A549 (cell line): ENCODE measurements at regions not wholly inside any gene's neighbourhood (a gene's known extent, or its start where the extent isn't known, plus 50 kb on each side); places are given as distances from the start of the nearest gene placed in this dataset.

Experiments used
- ATAC-seq, 2 experiments: fragments of 200-7000 bp in 1 of 2; fragments of >200 bp in 1 of 2; cut with Nextera tagmentation in 1 of 2; cut with Tn5 transposase in 1 of 2; 3 replicates each; pipeline versions ENCODE4 v1.8.0 to v1.9.1; 2018 to 2020; ENCODE audit warnings: mild to moderate bottlenecking in 1 of 2, moderate library complexity in 1 of 2
- CTCF ChIA-PET: fragments of 300-600 bp; sonication (Branson Sonifier 250); formaldehyde crosslinking; extraction: SDS; loops from one replicate; lab custom pipeline; 2021; ENCODE audit warnings: antibody characterized with exemption, inconsistent platforms; lab: Yijun Ruan, JAX
- POLR2A ChIA-PET: fragments of 350-600 bp; formaldehyde crosslinking; extraction: SDS; loops from one replicate; lab custom pipeline; 2021; ENCODE audit warnings: antibody characterized with exemption, inconsistent platforms; lab: Yijun Ruan, JAX
- DNase-seq, 2 experiments: peaks; one replicate each; pipeline versions ENCODE4 v3.0.0 to v3.0.0-alpha.2; 2011 to 2016; ENCODE audit warnings: low read depth in 1 of 2, low spot score in 1 of 2
- FAIRE-seq: peaks from 2 replicates; lab custom pipeline; 2011; peaks lifted over from hg19 to GRCh38; lab: Jason Lieb, UNC
- H3K27ac ChIP-seq, 2 experiments: fragments of >200 bp; sonication (Bioruptor Twin); formaldehyde crosslinking; 3 replicates each; pipeline ENCODE4 v1.5.1; 2016 to 2017
- H3K4me1 ChIP-seq: fragments of >200 bp; sonication (Bioruptor Twin); formaldehyde crosslinking; 3 replicates; pipeline ENCODE4 v1.6.1; 2016
- H3K4me2 ChIP-seq: fragments of >200 bp; sonication (Bioruptor Twin); formaldehyde crosslinking; 3 replicates; pipeline ENCODE4 v1.6.1; 2016
- H3K4me3 ChIP-seq: fragments of >200 bp; sonication (Bioruptor Twin); formaldehyde crosslinking; 3 replicates; pipeline ENCODE4 v1.5.1; 2016
- H3K9me3 ChIP-seq: fragments of >200 bp; sonication (Bioruptor Twin); formaldehyde crosslinking; 3 replicates; pipeline ENCODE4 v1.6.1; 2016
- CBX8 ChIP-seq: fragments of 200-600 bp; sonication (generic); IDR thresholded peaks from 2 replicates; pipeline ENCODE4 v1.6.1; 2016
- CHD2 ChIP-seq: fragments of 150-350 bp; IDR thresholded peaks from 2 replicates; pipeline ENCODE4 v1.6.1; 2014; ENCODE audit warnings: low read length; ENCODE audit not compliant: partially characterized antibody
- HEYL ChIP-seq: fragments of 250-450 bp; sonication (Bioruptor Pico); IDR thresholded peaks from 2 replicates; pipeline ENCODE4 v1.8.0; 2021; ENCODE audit warnings: mild to moderate bottlenecking, moderate library complexity
- HOXB5 ChIP-seq: fragments of 250-450 bp; sonication (Bioruptor Pico); IDR thresholded peaks from 2 replicates; pipeline ENCODE4 v1.5.0; 2020; ENCODE audit warnings: mild to moderate bottlenecking, moderate library complexity
- JUNB ChIP-seq: fragments of >200 bp; sonication (Bioruptor Twin); formaldehyde crosslinking; IDR thresholded peaks from 2 replicates; pipeline ENCODE4 v1.6.1; 2016
- KDM5A ChIP-seq: fragments of 200-600 bp; sonication (generic); IDR thresholded peaks from 2 replicates; pipeline ENCODE4 v1.6.1; 2016; ENCODE audit warnings: antibody characterized with exemption, mild to moderate bottlenecking
- MYC ChIP-seq: IDR thresholded peaks from 2 replicates; pipeline ENCODE4 v1.6.1; 2012; ENCODE audit warnings: mild to moderate bottlenecking, inconsistent platforms, low read length, improper control_type of control experiment, borderline replicate concordance
- RAD21 ChIP-seq, 2 experiments: fragments of >200 bp in 1 of 2; sonication (Bioruptor Twin) in 1 of 2; formaldehyde crosslinking in 1 of 2; IDR thresholded peaks in 1 of 2; conservative IDR thresholded peaks in 1 of 2; 2 replicates in 1 of 2; 3 replicates in 1 of 2; pipeline ENCODE4 v1.6.1; 2012 to 2018; ENCODE audit warnings: inconsistent platforms in 1 of 2
- RARB ChIP-seq: fragments of 250-450 bp; sonication (Bioruptor Pico); IDR thresholded peaks from 2 replicates; pipeline ENCODE4 v1.8.0; 2021; ENCODE audit warnings: mild to moderate bottlenecking, moderate library complexity
- SMC3 ChIP-seq: fragments of >200 bp; sonication (Bioruptor Twin); formaldehyde crosslinking; IDR thresholded peaks from 3 replicates; pipeline ENCODE4 v1.6.1; 2018; ENCODE audit warnings: inconsistent platforms
- ZSCAN20 ChIP-seq: fragments of 250-450 bp; sonication (Bioruptor Pico); IDR thresholded peaks from 2 replicates; pipeline ENCODE4 v1.8.0; 2022; ENCODE audit warnings: mild to moderate bottlenecking, moderate library complexity
- WGBS: methylation state at CpG from one replicate; pipeline ENCODE4 v1.1.6; 2017; ENCODE audit errors: missing lambda C conversion rate; 5-methylcytosine and 5-hydroxymethylcytosine counted together
- TF ChIP-seq, protein P1 (sequence below): IDR thresholded peaks from 2 replicates; pipeline ENCODE4 v1.6.1; 2012; ENCODE audit warnings: low read depth, borderline replicate concordance
- TF ChIP-seq, protein P2 (sequence below): fragments of >200 bp; sonication (Bioruptor Twin); formaldehyde crosslinking; IDR thresholded peaks from 3 replicates; pipeline ENCODE4 v1.5.1; 2016
- TF ChIP-seq, protein P3 (sequence below): IDR thresholded peaks from 2 replicates; pipeline ENCODE4 v1.6.1; 2012

DNA sequence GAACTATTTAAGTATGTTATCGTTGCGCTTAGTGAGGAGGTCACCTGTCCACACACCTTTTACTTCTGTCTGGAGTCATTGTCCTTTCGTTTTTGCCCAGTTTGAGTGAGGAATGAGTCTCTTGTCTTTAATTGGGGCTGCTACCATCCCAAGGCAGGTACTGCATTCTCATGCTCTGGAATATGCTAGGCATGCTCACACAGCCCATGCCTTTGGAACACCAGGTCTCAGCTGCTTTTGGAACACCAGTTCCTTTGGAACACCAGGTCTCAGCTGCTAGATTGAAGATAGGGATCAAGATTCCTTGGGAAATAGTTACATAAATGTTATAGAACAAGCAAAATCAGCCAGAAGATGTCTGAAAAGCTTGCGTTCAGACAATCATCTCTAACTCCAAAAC lies 73.1 kb downstream of the AREG start:
- ATAC-seq, result no peak
- 90% methylated on average over 4 of the region's 4 CpGs for WGBS
- Histone ChIP-seq H3K4me2 (no peak overlapping the region), H3K4me3 (no peak overlapping the region), H3K27ac (no peak overlapping the region), H3K9me3 (no peaks in the 10 kb centered on the region), H3K4me1 (no peaks in the 10 kb centered on the region)
- FAIRE-seq, result no peak
- POLR2A ChIA-PET, result no interaction called here
- no peak for TF ChIP-seq JUNB
- no peak for TF ChIP-seq RAD21 (conservative IDR thresholded peaks at IDR 0.05 in 1 of 2, IDR thresholded peaks at IDR 0.05 in 1 of 2)
- TF ChIP-seq, protein P1, sequence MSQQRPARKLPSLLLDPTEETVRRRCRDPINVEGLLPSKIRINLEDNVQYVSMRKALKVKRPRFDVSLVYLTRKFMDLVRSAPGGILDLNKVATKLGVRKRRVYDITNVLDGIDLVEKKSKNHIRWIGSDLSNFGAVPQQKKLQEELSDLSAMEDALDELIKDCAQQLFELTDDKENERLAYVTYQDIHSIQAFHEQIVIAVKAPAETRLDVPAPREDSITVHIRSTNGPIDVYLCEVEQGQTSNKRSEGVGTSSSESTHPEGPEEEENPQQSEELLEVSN, result no peak
- TF ChIP-seq, protein P2, sequence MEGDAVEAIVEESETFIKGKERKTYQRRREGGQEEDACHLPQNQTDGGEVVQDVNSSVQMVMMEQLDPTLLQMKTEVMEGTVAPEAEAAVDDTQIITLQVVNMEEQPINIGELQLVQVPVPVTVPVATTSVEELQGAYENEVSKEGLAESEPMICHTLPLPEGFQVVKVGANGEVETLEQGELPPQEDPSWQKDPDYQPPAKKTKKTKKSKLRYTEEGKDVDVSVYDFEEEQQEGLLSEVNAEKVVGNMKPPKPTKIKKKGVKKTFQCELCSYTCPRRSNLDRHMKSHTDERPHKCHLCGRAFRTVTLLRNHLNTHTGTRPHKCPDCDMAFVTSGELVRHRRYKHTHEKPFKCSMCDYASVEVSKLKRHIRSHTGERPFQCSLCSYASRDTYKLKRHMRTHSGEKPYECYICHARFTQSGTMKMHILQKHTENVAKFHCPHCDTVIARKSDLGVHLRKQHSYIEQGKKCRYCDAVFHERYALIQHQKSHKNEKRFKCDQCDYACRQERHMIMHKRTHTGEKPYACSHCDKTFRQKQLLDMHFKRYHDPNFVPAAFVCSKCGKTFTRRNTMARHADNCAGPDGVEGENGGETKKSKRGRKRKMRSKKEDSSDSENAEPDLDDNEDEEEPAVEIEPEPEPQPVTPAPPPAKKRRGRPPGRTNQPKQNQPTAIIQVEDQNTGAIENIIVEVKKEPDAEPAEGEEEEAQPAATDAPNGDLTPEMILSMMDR, result no peak
- no peak for TF ChIP-seq MYC
- CTCF ChIA-PET, result interaction anchor here (1.4 kb wide), 1 partner anchor 14 kb away, joined by 6 read pairs; no protein-coding TSS in a partner anchor
- DNase-seq, result no peak

DNA sequence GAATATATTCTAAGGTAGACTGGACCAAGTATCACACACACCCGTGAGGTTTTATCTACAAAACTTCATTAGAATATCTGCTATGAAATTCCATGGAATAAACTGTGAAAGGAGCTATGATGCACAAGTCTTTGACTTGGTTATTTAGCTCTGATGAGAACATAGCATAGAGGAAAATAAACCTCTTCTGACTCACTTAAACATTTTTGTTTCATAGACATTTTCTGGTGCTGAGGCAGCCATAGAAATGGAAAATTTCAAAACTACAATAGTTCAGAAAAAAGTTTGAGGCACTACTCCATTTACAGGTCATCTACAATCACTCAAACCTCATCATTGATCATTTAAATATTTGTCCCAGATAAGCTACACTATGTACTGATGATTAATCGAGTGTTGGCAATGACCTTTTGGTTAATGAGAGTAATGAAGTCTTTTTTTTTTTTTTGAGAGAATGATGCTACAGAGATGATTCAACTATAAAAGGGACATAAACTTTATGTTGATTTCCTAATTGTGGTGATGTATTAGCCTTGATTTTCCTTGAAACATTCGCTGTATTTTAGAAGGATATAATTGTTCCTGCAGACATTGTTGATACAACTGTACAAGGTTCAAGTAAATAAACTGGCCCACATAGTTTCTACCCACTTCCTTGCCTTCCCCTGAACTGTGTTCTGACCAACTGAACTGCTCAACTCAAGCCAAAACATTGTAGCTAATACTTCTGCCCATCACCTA lies 77.5 kb downstream of the AREG start:
- ChIA-PET POLR2A (no interaction called here), CTCF (interaction anchor here (0.6 to 2.1 kb wide), 3 partner anchors 9 to 145 kb away, joined by 3 to 8 read pairs (median 5); no protein-coding TSS in a partner anchor)
- TF ChIP-seq SMC3 (no peak), RARB (CRISPR knock-in tag) (no peak)
- TF ChIP-seq, protein P3, sequence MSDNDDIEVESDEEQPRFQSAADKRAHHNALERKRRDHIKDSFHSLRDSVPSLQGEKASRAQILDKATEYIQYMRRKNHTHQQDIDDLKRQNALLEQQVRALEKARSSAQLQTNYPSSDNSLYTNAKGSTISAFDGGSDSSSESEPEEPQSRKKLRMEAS, result no peak
- TF ChIP-seq, protein P2, result no peak
- no peak overlapping the region for H3K4me2 ChIP-seq
- no peaks in the 10 kb centered on the region for H3K4me1 ChIP-seq
- ATAC-seq, result no peak
- DNase-seq, result no peak
- no peak for FAIRE-seq
- no peak overlapping the region for H3K4me3 ChIP-seq
- WGBS, result 53% methylated on average over 3 of the region's 3 CpGs
- H3K9me3 ChIP-seq, result no peaks in the 10 kb centered on the region
- no peak overlapping the region for H3K27ac ChIP-seq

DNA sequence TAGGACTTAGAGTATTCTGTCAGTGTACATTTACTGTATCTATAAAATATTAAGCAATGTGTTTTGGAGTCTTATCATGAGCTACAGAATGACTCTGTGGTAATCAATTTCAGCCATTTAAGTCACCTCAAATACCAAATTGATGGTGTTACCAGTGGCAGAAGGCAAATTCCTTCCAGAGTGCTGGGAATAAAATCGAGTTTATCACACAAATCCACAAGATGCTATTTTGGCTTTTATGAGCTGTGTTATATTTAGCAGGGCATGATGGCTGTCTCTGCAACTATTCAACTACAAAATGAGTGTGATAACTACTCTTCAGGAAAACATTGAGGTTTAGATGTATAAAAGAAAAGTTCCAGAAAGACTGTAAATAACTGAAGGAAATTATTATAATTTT lies 78.2 kb downstream of the AREG start:
- Histone ChIP-seq H3K4me2 (no peak overlapping the region), H3K27ac (no peak overlapping the region), H3K4me1 (no peaks in the 10 kb centered on the region), H3K4me3 (no peak overlapping the region), H3K9me3 (no peaks in the 10 kb centered on the region)
- ATAC-seq (no peak), DNase-seq (no peak), FAIRE-seq (no peak)
- TF ChIP-seq RAD21 (conservative IDR thresholded peaks at IDR 0.05 in 1 of 2, IDR thresholded peaks at IDR 0.05 in 1 of 2) (no peak), HOXB5 (CRISPR knock-in tag) (no peak), ZSCAN20 (CRISPR knock-in tag) (no peak), CBX8 (no peak), KDM5A (no peak), CHD2 (no peak), HEYL (CRISPR knock-in tag) (no peak)
- ChIA-PET CTCF (interaction anchor here (0.6 to 2.1 kb wide), 3 partner anchors 8 to 146 kb away, joined by 3 to 8 read pairs (median 5); no protein-coding TSS in a partner anchor), POLR2A (no interaction called here)
- WGBS, result 0% methylated on average over 1 of the region's 1 CpG
